Transverse colon (tissue), 4 donors: ENCODE measurements at regions not wholly inside any gene's neighbourhood (a gene's known extent, or its start where the extent isn't known, plus 50 kb on each side); places are given as distances from the start of the nearest gene placed in this dataset.

Source experiments
- DNase-seq: peaks from one replicate; pipeline ENCODE4 v3.0.0-alpha.2; 2019
- H3K27ac ChIP-seq, 4 donors: fragments of 200-600 bp; sonication (generic); 2 replicates each; pipeline ENCODE4 v1.5.1; 2016 to 2018; ENCODE audit warnings: inconsistent platforms in 4 of 4
- H3K27me3 ChIP-seq: fragments of 200-600 bp; sonication (generic); 2 replicates; pipeline ENCODE4 v1.5.1; 2017; ENCODE audit warnings: inconsistent platforms
- H3K36me3 ChIP-seq, 4 donors: fragments of 200-600 bp; sonication (generic); 2 replicates each; pipeline ENCODE4 v1.5.1; 2017 to 2019; ENCODE audit warnings: inconsistent platforms in 4 of 4
- H3K4me1 ChIP-seq, 4 donors: fragments of 200-600 bp; sonication (generic); 2 replicates each; pipeline ENCODE4 v1.5.1; 2017 to 2020; ENCODE audit warnings: inconsistent platforms in 4 of 4
- H3K4me3 ChIP-seq, 4 donors: fragments of 200-600 bp; sonication (generic); 1 replicate in 1 of 4; 2 replicates in 3 of 4; pipeline versions ENCODE4 v1.5.1 to v1.6.1; 2017 to 2019; ENCODE audit warnings: inconsistent platforms in 4 of 4
- H3K9me3 ChIP-seq, 2 donors: fragments of 200-600 bp; sonication (generic); 2 replicates each; pipeline ENCODE4 v1.5.1; 2017 to 2019; ENCODE audit warnings: inconsistent platforms in 2 of 2
- CTCF ChIP-seq, 5 experiments: fragments of 200-600 bp in 3 of 5; fragments of 450-650 bp in 2 of 5; sonication (generic) in 3 of 5; IDR thresholded peaks; 1 replicate in 2 of 5; 2 replicates in 3 of 5; pipeline ENCODE4 v1.5.1; 2016 to 2017; ENCODE audit warnings: antibody characterized with exemption in 5 of 5, inconsistent platforms in 3 of 5, mild to moderate bottlenecking in 2 of 5, moderate library complexity in 1 of 5
- EP300 ChIP-seq: sonication (generic); formaldehyde crosslinking; IDR thresholded peaks from one replicate; pipeline ENCODE4 v1.6.1; 2017; ENCODE audit warnings: antibody characterized with exemption, low read depth
- POLR2A ChIP-seq: fragments of 450-650 bp; IDR thresholded peaks from one replicate; pipeline ENCODE4 v1.6.1; 2016; ENCODE audit warnings: antibody characterized with exemption, mild to moderate bottlenecking, moderate library complexity
- POLR2AphosphoS5 ChIP-seq, 3 donors: sonication (generic); formaldehyde crosslinking; IDR thresholded peaks; one replicate each; pipeline ENCODE4 v1.6.1; 2016; ENCODE audit warnings: antibody characterized with exemption in 3 of 3
- WGBS, 2 donors: methylation state at CpG; one replicate each; pipeline ENCODE4 v1.1.5; 2018; ENCODE audit warnings: low coverage in 1 of 2; 5-methylcytosine and 5-hydroxymethylcytosine counted together
- in situ Hi-C, 4 donors: fragments of 200-750 bp; cut with MboI; loops; one replicate each; pipeline versions ENCODE4 v1.15.0 to v1.15.1; 2017; ENCODE audit warnings: low sequenced_read_pairs in 3 of 4, low pct_ligation_motif_present in 1 of 4, low pct_unique_long_range_greater_than_20kb in 1 of 4
- intact Hi-C: fragments of 100-400 bp; cut with DNase I; formaldehyde crosslinking; loops from one replicate; pipeline ENCODE4 v1.15.1; 2023; ENCODE audit warnings: low total_unique reads

GRCh38 chr12:130076752-130077151, 85.5 kb upstream of the FZD10 start:
- Histone ChIP-seq H3K4me3 (no peak overlapping the region), H3K36me3 (no peaks in the 10 kb centered on the region), H3K9me3 (no peaks in the 10 kb centered on the region), H3K27me3 (no peaks in the 10 kb centered on the region), H3K4me1 (no peaks in the 10 kb centered on the region), H3K27ac (no peak overlapping the region)
- TF ChIP-seq POLR2A, result no peak
- TF ChIP-seq POLR2AphosphoS5 (IDR thresholded peaks at IDR 0.05), result no peak
- TF ChIP-seq CTCF (IDR thresholded peaks at IDR 0.05), result no peak
- TF ChIP-seq EP300, result no peak
- intact Hi-C loops, result no loop called here
- 14 to 24% methylated on average over 5 of the region's 5 CpGs for WGBS, 2 donors
- in situ Hi-C loops, result no loop called here
- no peak for DNase-seq

DNA sequence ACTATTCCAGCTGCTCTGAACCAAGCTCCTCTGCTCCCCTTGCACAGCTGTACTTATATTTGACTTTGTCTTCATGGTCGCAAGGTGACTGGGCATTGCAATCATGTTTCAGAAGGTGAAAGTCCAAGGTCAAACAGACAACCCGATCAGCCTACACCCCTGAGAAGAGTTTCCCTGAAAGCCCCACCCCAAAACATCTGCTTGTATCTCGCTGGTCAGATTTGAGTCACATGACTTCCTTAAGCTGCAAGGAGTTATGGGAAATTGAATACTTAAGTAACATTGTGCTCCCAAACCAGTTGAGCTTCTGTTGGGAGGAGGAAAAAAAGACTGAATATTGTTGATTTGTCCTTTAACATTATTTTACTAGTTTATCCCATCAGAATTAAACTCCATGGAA, 83.4 kb upstream of the FZD10 start:
- no peaks in the 10 kb centered on the region for H3K36me3 ChIP-seq
- in situ Hi-C loops, result no loop called here
- TF ChIP-seq CTCF (IDR thresholded peaks at IDR 0.05), result no peak
- no peak for TF ChIP-seq POLR2A
- no peak for TF ChIP-seq POLR2AphosphoS5 (IDR thresholded peaks at IDR 0.05)
- TF ChIP-seq EP300, result no peak
- H3K9me3 ChIP-seq, result no peaks in the 10 kb centered on the region
- intact Hi-C loops, result no loop called here
- H3K4me3 ChIP-seq, result no peak overlapping the region
- no peaks in the 10 kb centered on the region for H3K4me1 ChIP-seq
- H3K27me3 ChIP-seq, result no peaks in the 10 kb centered on the region
- DNase-seq, result no peak
- H3K27ac ChIP-seq, result no peak overlapping the region
- 52% methylated on average over 3 of the region's 3 CpGs; no CpG with 5 or more reads in 1 of the 2 donors for WGBS, 2 donors

- in situ Hi-C loops (no loop called here), intact Hi-C loops (no loop called here)
- no peaks in the 10 kb centered on the region for H3K9me3 ChIP-seq
- no peak overlapping the region for H3K4me3 ChIP-seq
- H3K36me3 ChIP-seq, result no peaks in the 10 kb centered on the region
- TF ChIP-seq POLR2AphosphoS5 (IDR thresholded peaks at IDR 0.05) (no peak), EP300 (no peak), CTCF (IDR thresholded peaks at IDR 0.05) (no peak), POLR2A (no peak)
- H3K27me3 ChIP-seq, result no peaks in the 10 kb centered on the region
- no peaks in the 10 kb centered on the region for H3K4me1 ChIP-seq
- 38 to 58% methylated on average over 4 to 7 of the region's 7 CpGs for WGBS, 2 donors
- no peak overlapping the region for H3K27ac ChIP-seq
- DNase-seq, result no peak
Observed at GRCh38 chr12:130079279-130079678, 83.0 kb upstream of the FZD10 start.

DNA sequence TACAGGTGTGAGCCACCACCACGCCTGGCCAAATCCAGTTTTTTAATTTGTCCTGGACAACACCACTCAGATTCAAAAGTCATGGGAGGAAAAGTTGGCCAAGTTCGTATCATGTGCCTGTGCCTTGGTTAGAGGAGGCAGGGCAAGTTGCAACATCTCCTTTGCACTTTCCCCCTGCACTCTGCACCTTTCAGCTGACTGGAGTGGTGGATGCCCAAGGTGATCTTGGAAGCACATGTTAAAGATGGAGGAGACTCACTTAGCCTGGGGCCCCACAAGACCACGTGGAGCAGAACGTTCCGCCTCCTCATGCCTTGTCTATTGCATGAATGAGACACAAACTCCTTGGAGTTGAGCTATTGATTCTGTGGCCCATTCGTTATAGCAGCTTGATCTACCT, 82.1 kb upstream of the FZD10 start:
- WGBS, 2 donors, result 32 to 87% methylated on average over 4 to 6 of the region's 6 CpGs

More for the DNA sequence above, 82.1 kb upstream of the FZD10 start:
- Histone ChIP-seq H3K9me3 (no peaks in the 10 kb centered on the region), H3K27me3 (no peaks in the 10 kb centered on the region), H3K4me1 (no peaks in the 10 kb centered on the region), H3K4me3 (no peak overlapping the region), H3K27ac (no peak overlapping the region), H3K36me3 (no peaks in the 10 kb centered on the region)
- intact Hi-C loops, result no loop called here
- in situ Hi-C loops, result no loop called here
- no peak for DNase-seq
- TF ChIP-seq POLR2AphosphoS5 (IDR thresholded peaks at IDR 0.05) (no peak), CTCF (IDR thresholded peaks at IDR 0.05) (no peak), POLR2A (no peak), EP300 (no peak)
